HL-60 (cell line): ENCODE measurements at regions not wholly inside any gene's neighbourhood (a gene's known extent, or its start where the extent isn't known, plus 50 kb on each side); places are given as distances from the start of the nearest gene placed in this dataset.

Experiments used
- DNase-seq, 2 experiments: peaks; one replicate each; pipeline ENCODE4 v3.0.0-alpha.2; 2010 to 2020; ENCODE audit warnings: low read depth in 1 of 2, low spot score in 1 of 2
- H3K27ac ChIP-seq: fragments of 250-450 bp; sonication (Bioruptor Pico); replicated peaks from 2 replicates; pipeline ENCODE4 v1.5.1; 2020; ENCODE audit warnings: mild to moderate bottlenecking, moderate library complexity
- H3K27me3 ChIP-seq: fragments of 250-450 bp; sonication (Bioruptor Pico); 2 replicates; pipeline ENCODE4 v1.5.1; 2021; ENCODE audit warnings: mild to moderate bottlenecking, moderate library complexity; ENCODE audit not compliant: insufficient read depth, poor library complexity, severe bottlenecking
- H3K4me3 ChIP-seq: replicated peaks from 2 replicates; pipeline ENCODE4 v1.5.1; 2011; ENCODE audit warnings: mild to moderate bottlenecking, control low read depth, low read length; ENCODE audit not compliant: insufficient read depth
- CTCF ChIP-seq: IDR thresholded peaks from one replicate; pipeline ENCODE4 v1.5.1; 2011; ENCODE audit warnings: low read length, control low read depth, inconsistent platforms; ENCODE audit not compliant: insufficient read depth
- GABPA ChIP-seq: IDR thresholded peaks from 2 replicates; pipeline ENCODE4 v1.6.1; 2012; ENCODE audit warnings: low read depth
- POLR2AphosphoS5 ChIP-seq: IDR thresholded peaks from 2 replicates; pipeline ENCODE4 v1.6.1; 2012; ENCODE audit warnings: low read depth
- REST ChIP-seq: IDR thresholded peaks from 2 replicates; pipeline ENCODE4 v1.6.1; 2012; ENCODE audit warnings: low read depth; ENCODE audit not compliant: insufficient replicate concordance
- SPI1 ChIP-seq: IDR thresholded peaks from 2 replicates; pipeline ENCODE4 v1.6.1; 2012; ENCODE audit warnings: low read depth, mild to moderate bottlenecking, borderline replicate concordance

- TF ChIP-seq POLR2AphosphoS5 (no peak), SPI1 (no peak), REST (no peak), GABPA (no peak), CTCF (no peak)
- Histone ChIP-seq H3K27me3 (peaks cover 2% of the 10 kb centered on the region), H3K4me3 (no peak overlapping the region), H3K27ac (no peak overlapping the region)
- DNase-seq = no peak
Measured at GRCh38 chr12:5246196-5246595, 185.7 kb upstream of the NTF3 start.

- DNase-seq = no peak
- no peak overlapping the region for H3K27ac ChIP-seq
- TF ChIP-seq POLR2AphosphoS5 (no peak), SPI1 (no peak), GABPA (no peak), REST (no peak), CTCF (no peak)
- H3K27me3 ChIP-seq = peaks cover 2% of the 10 kb centered on the region
- H3K4me3 ChIP-seq = no peak overlapping the region
Measured at GRCh38 chr12:5247144-5247543, 184.8 kb upstream of the NTF3 start.

- H3K4me3 ChIP-seq = no peak overlapping the region
- TF ChIP-seq GABPA = no peak
- no peak for TF ChIP-seq CTCF
- no peak for TF ChIP-seq POLR2AphosphoS5
- TF ChIP-seq SPI1 = no peak
- TF ChIP-seq REST = no peak
Measured at GRCh38 chr12:5248230-5248629, 183.7 kb upstream of the NTF3 start.

More at GRCh38 chr12:5248230-5248629, 183.7 kb upstream of the NTF3 start:
- DNase-seq = no peak
- Histone ChIP-seq H3K27ac (no peak overlapping the region), H3K27me3 (peaks cover 2% of the 10 kb centered on the region)
